Activated CD8-positive, alpha-beta memory T cell treated with anti-CD3 and anti-CD28 coated beads, Interleukin-2, amount 50 U/mL, for 24 hours (primary cell): ENCODE measurements at regions not wholly inside any gene's neighbourhood (a gene's known extent, or its start where the extent isn't known, plus 50 kb on each side); places are given as distances from the start of the nearest gene placed in this dataset.

Experiments used
- DNase-seq: peaks from one replicate; pipeline ENCODE4 v3.0.0-alpha.2; 2020; ENCODE audit errors: extremely low read depth

DNA sequence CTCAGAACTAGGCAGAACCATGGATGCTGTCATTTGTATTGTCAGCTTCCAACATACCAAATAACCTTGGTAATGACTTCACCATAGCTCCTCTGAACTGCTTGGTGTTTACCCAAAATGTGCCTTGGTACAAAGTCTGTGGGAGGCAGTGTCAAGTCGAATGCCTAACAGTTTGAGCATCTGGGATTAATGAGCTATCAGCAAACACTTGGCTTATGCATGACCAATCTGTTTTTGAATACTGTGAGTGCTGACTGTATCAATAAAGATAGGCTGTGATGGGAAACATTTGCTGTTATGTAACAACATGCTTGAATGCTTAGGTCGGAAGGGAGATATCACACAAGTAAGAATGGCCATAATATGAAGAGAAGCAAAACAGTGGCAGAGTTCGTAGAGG is 455.4 kb downstream of the CMPK2 start:
- no peak for DNase-seq

DNA sequence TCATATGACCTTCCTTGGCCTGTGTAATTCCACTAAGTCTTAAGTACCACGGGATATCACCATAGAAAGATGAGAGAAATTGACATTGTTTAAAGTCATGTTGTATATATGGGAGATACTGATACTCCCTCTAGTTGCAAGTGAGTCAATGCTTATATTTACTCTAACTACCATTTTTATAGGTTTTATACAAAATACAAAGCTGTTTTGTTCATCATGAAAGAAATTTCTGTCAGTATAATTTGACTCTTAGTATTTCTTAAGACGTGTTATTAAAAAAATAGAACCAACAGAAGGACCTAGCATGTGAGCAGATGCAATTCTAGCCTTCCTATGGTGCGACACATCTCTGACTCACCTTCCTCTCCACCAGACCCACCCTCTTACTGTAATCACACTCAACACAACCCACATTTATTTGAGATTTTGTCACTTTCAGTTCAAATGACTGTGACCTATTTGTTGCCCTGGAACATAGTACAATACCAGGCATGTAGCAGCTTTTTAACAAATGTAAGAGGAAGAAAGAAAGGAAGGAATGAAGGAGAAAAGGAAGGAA is 453.1 kb downstream of the CMPK2 start:
- no peak for DNase-seq

DNA sequence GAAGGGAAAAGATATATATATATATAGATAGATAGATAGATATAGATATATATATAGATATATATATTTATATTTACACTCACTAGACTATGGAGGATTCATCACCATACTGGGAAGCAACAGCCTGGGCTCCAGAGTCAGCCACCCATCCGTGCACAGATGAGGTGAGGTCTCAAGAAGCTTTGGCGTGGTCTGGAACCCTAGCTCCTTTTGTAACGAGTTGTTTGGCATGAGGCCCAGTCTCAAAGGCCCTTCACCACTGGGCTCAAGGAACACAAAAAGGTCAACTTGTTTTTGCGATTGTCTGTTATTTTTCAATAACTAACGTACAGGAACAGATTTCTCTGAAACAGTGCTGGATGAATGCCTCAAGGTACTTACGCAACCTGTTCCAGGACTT is 448.7 kb downstream of the CMPK2 start:
- DNase-seq: no peak

DNA sequence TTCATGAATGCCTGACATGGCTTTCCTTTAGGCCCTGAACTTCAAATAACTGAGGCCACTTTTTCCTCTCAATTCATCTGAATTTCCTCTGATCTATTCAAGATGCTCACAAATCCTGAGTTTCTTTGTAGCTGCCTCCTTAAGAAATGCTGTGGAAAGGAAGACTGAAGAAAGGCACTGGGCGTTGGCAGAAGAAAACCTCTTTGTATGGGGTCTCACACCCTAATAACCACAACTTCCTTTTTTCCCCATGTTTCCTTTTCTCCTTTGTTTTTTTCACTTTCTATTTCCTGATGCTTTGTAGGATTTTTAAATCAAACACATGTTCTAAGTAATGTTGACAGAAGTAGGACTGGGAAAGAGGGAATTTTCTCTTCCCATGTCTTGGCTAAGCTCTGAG is 447.4 kb downstream of the CMPK2 start:
- no peak for DNase-seq

DNA sequence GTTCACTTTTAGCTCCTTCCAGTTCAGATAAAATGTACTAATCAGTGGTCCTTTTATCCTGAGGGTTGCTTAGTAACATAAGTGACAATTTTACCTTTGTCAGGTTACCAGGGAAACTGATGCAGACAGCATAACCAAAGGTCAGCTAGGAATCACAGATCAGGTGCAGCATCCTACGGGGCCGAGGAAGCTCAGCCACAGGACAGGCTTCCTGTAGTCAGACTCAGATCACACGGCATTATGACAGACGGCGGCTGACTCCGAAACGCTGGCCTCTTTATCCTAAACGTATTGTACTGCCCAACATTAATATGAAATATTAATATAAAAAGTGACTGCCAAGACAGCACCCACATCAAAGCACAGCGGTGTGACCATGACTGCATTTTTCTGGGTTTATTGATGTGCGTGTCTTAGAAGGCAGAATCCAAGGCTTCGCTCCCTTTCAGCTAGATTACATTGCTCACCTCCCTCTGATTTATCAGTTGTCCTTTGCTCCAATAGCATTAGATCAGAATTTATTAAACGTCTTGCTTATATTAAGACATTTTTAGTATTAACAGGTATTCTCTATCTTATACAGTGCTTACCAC is 444.5 kb downstream of the CMPK2 start:
- no peak for DNase-seq

DNA sequence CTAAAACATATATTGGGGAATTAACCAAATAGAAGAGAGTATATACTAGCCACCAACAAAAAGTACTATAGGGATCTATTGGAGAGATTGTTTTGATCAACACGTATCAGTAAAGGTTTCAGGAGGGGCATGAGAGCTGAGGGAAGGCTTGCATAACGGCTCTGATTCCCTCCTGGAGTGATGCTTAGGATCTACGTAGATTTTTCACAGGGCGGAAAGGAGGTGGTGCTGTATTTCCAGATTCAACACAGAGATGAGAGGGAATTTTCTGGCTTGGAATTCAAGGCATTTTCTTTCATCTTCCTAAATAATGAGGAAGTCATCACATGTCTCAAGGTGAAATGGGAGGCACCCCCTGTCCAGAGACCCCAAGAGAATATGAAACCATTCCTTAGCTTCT is 443.8 kb downstream of the CMPK2 start:
- DNase-seq: no peak

DNA sequence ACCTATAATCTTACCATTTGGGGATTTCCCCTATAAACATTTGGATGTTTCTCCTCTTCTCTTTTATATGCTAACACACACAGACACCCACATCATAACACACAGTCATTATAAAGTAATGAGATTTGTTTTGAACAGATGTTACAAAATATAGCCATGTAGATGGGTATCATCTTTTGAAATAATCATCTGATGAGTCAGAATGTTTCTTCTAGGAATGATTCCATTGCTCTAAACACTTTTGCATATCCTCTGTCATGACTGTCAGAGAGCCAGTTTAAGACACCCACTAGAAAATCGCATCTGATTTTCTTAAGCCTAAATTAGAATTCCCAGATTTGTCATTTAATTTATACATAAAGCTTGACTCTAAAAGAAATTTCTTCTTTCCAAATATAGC is 442.6 kb downstream of the CMPK2 start:
- DNase-seq: no peak

DNA sequence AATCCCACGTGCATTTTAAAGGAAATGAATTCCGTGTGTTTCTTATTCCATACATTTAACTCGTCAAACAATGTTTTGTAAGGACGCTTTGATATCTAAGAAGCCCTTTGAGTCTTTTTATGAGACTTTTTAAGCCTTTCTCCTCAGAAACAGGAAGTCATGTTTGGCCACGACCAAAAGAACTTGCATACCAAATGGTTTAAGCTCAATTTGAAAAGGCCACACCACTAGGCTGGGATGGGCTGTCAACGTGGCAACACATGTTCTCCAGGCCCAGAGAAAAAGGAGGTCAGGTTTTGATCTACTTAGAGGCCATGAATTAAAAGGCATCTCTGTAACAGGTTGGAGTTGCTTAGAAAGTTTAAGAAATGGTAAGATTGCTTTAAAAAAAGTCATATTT is 441.8 kb downstream of the CMPK2 start:
- no peak for DNase-seq

DNA sequence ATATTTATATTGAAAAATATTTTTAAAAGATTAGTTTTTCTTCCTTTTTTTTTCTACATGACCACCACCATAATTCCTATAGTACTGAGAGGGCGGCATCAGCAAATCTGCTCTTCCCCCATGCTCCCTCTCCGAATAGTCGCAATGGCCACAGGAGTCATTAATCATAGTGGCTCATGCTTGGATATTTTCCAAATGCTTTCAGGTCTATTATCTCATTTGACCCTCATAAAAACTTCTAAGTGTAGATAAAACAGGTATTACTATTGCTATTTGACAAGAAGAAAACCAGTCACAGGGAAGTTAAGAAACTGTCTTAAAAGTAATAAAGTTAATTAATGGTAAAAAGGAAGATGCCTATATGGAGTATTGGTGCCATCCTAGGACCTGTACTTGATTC is 440.7 kb downstream of the CMPK2 start:
- DNase-seq: no peak

DNA sequence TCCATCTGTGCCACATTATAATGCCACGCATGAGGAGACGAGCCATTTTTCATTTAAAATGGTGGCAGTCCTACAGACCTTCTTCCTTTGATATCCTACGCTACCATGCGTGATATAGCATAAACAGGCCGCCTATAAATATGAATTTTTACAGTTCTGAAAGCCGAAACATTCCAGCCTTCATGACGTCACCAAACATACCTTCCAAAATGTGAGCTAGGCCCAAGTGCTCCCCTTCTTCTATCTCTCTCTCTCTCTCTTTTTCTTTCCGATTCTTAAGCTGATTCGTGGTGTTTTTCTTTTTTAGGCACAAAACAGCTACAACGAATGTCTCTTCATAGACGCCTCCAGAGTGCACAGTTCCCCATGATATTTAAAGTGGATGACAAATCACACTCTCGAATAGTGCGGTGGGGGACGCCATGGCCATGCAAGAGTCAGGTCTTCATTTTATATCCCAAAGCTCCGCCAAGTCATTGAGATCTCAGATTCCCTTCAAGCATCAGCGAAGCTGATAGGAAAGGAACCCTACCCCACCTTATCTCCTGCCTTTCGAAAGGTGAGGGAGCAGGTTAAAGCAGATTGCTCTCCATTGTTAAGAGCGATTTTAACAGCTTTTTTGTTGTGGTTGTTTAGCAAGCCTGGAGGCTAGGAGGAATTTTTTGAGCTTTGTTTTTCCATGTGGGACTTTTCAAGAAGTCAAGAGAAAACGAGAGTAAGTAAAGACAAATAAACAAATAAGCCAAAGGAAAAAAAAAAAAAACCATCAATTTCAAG is 436.3 kb downstream of the CMPK2 start:
- no peak for DNase-seq

DNA sequence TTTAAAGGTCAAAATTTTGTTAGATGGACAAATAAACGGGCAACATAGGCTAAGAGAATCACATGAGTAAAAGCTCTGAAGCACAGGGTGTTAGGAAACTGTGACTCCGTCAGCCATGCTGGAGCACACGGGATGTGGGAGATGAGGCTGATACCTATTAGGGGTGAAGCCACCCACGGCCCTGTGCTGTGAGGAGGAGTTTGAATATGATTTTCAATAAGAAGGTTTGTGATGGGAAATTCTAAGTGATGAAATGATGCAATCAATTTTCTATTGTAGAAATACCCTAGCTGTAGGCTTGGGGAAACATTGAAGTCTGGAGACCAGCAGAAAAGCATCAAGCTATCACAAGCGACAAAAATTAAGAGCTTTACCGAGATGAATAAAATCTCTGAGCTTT is 431.3 kb downstream of the CMPK2 start:
- no peak for DNase-seq

DNA sequence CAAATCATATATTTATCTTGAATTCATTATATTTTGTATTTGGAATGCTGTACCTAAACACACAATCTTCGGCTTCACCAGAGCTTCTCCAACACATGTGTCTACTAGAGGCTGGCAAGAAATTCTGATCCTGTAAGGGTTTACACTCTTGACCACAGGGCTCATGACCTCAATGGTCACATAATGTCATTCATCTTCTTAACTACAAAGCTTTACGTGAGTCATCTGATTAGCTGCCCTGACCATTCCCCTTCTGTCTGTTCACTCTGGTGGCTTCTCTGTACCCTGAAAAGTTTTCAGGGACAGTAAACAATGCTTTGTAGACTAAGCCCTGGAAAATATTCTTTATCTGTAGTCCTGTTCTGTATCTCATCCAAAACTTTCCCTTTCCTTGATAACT is 423.9 kb downstream of the CMPK2 start:
- DNase-seq: no peak

DNA sequence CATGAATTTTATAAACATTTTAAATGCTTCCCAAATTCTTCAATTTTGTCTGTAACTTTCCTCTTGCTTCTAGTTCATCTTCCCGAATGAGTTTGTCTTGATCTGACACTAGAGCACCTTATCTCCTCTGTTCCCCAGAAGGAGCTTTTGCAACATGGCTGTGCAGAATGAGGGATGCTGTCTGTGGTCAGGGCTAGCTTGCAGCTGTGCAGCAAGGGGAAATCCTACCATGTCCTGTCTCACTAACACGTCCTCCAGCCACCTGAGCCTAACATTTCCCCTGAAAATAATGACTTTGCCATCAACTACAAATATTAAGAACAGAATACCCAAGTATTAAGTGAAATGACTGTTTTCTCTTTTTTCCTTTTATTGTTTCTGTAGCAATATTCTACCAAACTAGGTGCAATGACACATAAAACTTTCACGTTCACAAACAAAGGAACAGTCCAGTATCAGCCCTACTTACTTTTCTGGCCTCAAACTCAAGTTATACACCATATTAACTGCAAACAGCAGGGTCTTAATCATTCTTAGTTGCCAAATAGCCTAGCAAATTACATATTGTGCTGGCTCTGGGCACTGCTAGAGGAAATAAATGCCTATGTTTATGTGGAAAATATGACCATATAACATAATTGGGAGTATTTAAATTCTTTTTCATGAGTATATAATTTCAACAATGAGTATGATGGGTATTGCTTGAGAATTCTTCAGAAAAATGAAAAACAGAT is 423.3 kb downstream of the CMPK2 start:
- no peak for DNase-seq

DNA sequence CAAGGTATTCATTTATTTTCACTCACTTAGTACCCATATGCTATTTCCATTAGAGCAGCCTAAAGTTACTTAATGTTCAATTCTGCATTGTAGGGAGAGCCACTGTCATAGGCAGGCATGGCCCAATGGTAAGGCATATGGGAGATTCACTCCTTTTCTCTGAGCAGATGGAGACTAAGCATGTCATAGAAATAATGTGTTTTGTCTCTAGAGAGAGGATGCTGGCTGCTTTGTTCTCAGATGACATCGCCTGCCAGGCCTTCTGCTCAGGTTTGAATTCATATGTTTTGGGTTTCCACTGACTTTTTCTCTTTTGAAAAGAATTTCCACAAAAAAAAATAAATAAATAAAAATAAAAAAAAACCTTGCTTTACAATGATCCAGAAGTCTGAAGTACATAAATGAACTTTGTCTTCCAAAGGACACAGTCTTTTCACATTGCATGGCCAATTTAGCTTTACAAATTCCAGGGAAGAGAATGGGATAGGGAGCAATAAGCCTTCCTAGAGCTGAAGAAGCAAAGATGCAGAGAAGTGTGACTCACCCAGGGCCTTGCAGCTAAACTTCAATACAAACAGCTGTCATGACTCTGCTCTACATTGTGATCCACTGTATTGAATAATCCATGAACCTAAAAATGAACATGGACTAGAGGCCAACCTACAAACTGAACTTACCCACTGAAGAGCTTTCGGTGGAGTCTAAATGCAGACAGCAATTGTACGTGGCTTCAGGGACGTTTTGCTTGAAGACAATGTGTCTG is 422.5 kb downstream of the CMPK2 start:
- DNase-seq: no peak

DNA sequence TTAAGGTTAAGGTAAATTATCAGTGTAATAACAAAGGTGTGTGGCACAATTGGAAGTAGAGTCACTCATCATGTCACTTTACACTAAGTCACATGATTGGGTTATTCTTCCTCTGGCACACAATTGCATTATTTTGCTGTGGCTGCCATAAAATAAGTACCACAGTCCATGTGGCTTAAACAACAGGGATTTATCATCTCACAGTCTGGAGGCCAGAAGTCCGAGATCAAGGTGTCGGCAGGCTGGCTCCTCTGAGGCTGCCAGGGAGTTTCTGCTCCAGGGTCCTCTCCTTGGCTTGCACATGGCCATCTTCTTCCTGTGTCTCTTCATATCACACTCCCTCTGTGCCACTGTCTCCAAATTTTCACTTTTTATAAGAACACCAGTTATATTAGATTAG is 421.2 kb downstream of the CMPK2 start:
- DNase-seq: no peak

DNA sequence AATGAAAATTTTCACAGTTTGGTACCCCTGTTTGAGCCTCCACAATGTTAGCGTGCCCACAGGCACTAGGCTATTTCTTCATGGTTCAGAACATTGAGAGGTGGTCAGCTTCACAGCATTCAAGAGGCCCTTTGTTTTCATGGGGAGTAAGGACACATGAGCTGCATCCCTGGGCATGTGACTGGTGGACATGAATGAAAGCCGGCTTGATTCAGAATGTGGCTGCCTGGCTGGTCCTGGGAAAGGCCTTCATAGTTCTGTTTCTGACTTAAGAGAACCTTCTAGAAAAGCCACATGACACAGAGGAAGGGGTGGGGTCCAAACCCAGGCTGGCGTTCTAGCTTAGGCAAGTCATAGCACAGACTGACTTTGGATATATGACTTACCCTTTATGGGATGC is 420.6 kb downstream of the CMPK2 start:
- DNase-seq: no peak

DNA sequence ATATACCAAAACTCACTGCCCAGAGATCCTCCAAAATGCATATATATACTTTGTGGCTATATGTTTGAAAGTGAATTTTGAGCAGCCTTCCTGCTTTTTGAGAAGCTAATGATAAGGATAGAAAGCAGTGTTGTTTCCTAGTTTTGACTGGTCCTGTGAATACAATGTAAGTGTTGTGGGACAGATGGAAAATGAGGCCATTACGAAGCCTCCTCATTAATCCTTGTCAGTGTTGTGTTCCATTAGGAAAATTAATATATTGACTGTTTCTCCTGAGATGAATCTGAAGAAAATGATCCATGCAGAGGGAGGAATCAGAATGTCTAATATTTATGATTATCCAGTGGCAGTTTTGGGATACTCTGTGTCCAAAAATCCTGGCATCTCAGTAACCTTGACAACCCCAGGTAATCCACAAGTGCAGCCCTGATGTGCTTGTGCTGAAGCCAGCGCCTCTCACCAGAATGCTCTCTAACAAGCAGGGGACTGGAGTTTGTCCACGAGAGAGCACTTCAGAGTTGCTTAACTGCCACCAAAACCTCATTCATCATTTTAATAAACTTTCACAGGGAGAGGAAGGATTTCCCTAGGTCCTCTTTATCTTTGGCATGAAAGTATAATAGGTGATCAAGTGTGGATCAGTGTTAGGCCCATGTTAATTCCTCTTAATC is 418.6 kb downstream of the CMPK2 start:
- DNase-seq: no peak

DNA sequence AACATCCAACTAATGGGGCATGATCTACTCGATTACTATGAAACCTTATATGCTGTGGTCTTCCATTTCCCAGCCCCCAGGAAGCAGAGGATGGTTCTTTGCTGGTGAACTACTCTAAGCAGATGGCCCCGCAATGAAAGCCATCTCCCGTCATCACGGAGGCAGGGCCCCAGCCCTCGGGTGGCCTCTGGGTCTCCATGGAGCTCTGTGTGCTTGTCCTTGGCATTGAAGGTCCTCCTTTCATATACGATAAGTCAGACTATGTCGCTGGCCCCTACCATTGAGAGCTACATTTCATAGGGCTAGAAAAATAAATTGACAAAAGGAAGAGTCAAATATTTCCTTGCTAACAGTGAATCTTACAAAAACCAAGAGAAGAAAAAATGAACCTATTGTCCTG is 416.8 kb downstream of the CMPK2 start:
- no peak for DNase-seq

DNA sequence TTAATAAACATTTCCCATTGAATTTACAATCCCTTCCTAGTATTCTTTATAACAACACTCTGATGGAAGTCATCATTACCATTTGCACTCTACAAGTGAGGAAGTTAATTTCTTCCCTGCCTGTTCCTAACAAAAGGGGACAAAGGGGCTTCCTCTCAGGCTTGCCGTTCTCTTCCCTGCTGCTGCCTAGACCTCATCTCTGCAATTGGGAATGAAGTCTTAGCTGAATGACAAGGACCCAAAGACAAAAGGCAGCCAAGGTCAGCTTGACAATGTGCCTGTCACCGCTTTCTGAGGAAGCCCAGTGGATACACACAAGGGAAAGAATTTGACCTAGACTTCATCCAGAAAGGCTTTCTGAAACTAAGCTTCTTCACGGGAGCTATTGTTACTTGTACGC is 416.4 kb downstream of the CMPK2 start:
- no peak for DNase-seq

DNA sequence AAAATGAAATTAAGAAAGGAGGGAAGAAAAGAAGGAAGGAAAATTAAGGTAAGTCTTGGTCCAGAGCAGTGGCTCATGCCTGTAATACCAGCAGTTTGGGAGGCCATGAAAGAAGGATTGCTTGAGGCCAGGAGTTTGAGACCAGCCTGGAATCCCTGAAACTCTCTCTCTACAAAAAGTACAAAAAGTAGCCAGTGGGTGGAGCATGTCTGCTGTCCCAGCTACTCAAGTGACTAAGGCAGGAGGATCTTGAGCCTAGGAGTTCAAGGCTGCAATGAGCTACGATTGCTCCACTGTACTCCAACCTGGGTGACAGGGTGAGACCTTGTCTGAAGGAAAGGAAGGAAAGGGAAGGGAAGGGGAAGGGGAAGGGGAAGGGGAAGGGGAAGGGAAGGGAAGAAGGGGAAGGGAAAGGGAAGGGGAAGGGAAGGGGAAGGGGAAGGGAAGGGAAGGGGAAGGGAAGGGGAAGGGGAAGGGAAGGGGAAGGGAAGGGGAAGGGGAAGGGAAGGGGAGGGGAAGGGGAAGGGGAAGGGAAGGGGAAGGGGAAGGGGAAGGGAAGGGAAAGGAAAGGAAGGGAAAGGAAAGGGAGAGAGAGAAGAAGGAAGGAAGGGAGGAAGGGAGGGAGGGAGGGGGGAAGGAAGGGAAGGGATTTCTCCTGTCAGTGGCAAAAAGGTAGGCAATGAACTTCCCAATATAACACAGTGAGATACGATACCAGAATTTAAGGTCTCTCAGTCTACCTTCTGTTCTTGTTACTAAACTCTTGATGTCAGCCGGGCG is 412.8 kb downstream of the CMPK2 start:
- no peak for DNase-seq
